Transverse colon (tissue), 3 donors: ENCODE measurements at regions not wholly inside any gene's neighbourhood (a gene's known extent, or its start where the extent isn't known, plus 50 kb on each side); places are given as distances from the start of the nearest gene placed in this dataset.

Source experiments
- EP300 ChIP-seq: sonication (generic); formaldehyde crosslinking; IDR thresholded peaks from one replicate; pipeline ENCODE4 v1.6.1; 2017; ENCODE audit warnings: antibody characterized with exemption, low read depth
- POLR2A ChIP-seq: fragments of 450-650 bp; IDR thresholded peaks from one replicate; pipeline ENCODE4 v1.6.1; 2016; ENCODE audit warnings: antibody characterized with exemption, mild to moderate bottlenecking, moderate library complexity
- TF ChIP-seq, protein P1 (sequence below), 5 experiments: fragments of 200-600 bp in 3 of 5; fragments of 450-650 bp in 2 of 5; sonication (generic) in 3 of 5; IDR thresholded peaks; 1 replicate in 2 of 5; 2 replicates in 3 of 5; pipeline ENCODE4 v1.5.1; 2016 to 2017; ENCODE audit warnings: antibody characterized with exemption in 5 of 5, inconsistent platforms in 3 of 5, mild to moderate bottlenecking in 2 of 5, moderate library complexity in 1 of 5

DNA sequence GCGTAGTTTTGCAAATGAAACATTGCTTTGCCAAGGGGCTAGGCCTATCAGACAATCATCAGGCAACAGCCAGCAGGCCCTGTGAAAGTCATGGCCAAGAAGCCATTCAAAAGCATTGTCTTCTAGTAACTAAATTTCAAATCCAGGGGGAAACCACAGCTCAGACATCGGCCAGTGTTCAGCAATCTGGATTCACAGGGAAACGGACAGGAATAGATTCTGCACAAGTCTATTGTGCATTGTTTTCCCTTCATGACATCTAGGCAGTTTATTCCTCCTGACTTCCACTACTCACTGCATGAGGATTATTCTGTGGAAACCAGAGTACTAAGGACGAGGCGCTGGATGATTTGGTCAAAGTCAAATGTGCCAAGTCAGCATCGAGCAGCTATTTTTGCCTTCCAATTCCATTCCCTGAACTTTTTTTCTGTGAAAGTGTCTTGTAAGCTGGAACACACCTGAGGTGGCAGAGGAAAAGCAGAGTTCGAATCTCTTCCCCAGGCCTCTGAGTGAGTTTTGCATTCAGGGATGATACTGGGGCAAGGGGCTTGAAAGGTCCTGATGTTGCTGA is 75.4 kb downstream of the VCPKMT start:
- TF ChIP-seq, protein P1, sequence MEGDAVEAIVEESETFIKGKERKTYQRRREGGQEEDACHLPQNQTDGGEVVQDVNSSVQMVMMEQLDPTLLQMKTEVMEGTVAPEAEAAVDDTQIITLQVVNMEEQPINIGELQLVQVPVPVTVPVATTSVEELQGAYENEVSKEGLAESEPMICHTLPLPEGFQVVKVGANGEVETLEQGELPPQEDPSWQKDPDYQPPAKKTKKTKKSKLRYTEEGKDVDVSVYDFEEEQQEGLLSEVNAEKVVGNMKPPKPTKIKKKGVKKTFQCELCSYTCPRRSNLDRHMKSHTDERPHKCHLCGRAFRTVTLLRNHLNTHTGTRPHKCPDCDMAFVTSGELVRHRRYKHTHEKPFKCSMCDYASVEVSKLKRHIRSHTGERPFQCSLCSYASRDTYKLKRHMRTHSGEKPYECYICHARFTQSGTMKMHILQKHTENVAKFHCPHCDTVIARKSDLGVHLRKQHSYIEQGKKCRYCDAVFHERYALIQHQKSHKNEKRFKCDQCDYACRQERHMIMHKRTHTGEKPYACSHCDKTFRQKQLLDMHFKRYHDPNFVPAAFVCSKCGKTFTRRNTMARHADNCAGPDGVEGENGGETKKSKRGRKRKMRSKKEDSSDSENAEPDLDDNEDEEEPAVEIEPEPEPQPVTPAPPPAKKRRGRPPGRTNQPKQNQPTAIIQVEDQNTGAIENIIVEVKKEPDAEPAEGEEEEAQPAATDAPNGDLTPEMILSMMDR (IDR thresholded peaks at IDR 0.05): no peak
- TF ChIP-seq EP300: no peak
- TF ChIP-seq POLR2A: no peak
